ENCODE measurements at regions not wholly inside any gene's neighbourhood (a gene's known extent, or its start where the extent isn't known, plus 50 kb on each side); places are given as distances from the start of the nearest gene placed in this dataset.

DNA sequence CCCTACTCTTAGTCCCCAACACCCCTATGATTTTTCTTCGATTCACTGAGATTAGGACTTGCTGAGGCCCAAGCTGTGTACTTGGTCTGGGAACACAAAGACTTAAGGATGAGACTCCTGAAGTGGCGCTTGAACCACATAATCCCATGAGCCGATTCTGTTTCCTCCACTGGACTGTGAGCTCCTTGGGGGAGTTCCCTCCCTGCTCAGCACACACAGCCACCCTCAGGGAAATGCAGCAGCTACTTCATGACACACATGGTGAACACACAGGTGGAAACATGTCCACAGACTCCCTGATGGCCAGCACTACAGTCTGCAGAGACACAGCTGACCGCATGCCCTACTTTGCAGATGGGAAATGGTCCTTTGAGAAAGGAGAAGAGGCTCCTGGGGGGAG lies 101.1 kb downstream of the C5orf15 start:
- Histone ChIP-seq H3K36me3 (no peaks in the 10 kb centered on the region), H3K27me3 (no peaks in the 10 kb centered on the region), H3K4me3 (no peak overlapping the region), H3K27ac (no peak overlapping the region), H3K9me3 (no peaks in the 10 kb centered on the region), H3K4me1 (peaks cover 3% of the 10 kb centered on the region)
- DNase-seq = peak; percentile 31
- no peak for ATAC-seq
- intact Hi-C loops (cut with DNase I) = no loop called here
- TF ChIP-seq, protein P1, sequence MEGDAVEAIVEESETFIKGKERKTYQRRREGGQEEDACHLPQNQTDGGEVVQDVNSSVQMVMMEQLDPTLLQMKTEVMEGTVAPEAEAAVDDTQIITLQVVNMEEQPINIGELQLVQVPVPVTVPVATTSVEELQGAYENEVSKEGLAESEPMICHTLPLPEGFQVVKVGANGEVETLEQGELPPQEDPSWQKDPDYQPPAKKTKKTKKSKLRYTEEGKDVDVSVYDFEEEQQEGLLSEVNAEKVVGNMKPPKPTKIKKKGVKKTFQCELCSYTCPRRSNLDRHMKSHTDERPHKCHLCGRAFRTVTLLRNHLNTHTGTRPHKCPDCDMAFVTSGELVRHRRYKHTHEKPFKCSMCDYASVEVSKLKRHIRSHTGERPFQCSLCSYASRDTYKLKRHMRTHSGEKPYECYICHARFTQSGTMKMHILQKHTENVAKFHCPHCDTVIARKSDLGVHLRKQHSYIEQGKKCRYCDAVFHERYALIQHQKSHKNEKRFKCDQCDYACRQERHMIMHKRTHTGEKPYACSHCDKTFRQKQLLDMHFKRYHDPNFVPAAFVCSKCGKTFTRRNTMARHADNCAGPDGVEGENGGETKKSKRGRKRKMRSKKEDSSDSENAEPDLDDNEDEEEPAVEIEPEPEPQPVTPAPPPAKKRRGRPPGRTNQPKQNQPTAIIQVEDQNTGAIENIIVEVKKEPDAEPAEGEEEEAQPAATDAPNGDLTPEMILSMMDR (IDR thresholded peaks at IDR 0.05) = no peak

DNA sequence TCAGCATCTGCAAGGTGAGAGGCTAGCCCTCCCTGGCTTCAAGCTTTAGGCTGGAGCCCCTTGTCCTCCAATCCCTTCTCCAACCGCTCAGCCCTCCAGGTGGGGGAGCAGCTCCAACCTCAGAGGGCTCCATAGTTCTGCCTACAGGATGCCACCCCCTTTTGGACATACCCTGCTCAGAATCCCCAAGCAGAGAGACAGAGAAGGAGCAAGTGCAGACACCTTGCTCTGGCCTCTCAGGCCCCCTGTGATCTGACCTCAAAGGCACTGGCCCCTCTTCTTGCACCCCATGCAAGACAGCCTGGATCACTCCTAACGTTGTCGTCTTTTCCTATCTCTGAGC lies 101.6 kb downstream of the C5orf15 start:
- no peaks in the 10 kb centered on the region for H3K9me3 ChIP-seq
- H3K36me3 ChIP-seq = no peaks in the 10 kb centered on the region
- H3K4me1 ChIP-seq = peaks cover 3% of the 10 kb centered on the region
- H3K27ac ChIP-seq = no peak overlapping the region
- H3K27me3 ChIP-seq = no peaks in the 10 kb centered on the region
- H3K4me3 ChIP-seq = no peak overlapping the region
- DNase-seq = peak; percentile 29
- intact Hi-C loops (cut with DNase I) = no loop called here
- peak; percentile 5 for ATAC-seq
- TF ChIP-seq, protein P1 (IDR thresholded peaks at IDR 0.05) = no peak

DNA sequence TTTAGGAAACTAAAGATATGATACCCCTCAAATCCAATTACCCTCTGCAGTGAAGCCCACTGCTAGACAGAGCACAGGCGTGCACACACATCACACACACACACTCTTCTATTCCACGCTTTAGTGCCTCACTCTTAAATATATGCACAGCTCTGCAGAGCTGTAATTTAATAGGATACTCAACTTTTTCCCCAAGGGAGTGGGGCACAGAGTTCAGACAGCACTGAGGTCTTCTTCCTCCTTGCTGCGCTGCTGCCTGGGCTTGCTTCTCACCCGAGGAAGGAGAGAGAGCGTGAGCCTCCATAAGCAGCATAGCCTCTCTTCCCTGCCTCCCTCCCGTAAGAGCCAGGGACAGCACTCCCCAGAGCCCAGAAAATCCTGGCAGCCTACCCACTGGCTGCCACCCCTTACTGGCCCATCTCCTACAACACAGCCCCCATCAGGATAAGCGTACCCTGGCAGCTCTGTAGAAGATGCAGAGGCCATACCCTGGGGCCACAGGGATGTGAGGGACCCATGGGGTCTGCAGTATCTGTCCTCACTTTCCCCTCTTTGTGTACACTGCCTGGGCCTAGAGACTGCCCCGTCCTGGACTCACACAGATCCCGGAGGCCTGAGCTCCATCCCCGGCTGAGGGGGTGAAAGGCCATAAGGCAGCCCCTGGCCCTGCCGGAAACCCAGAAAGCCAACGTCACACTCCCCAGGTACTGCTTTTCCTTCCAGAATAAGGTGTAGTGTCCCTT lies 102.1 kb downstream of the C5orf15 start:
- Histone ChIP-seq H3K36me3 (no peaks in the 10 kb centered on the region), H3K4me1 (peaks cover 3% of the 10 kb centered on the region), H3K9me3 (no peaks in the 10 kb centered on the region), H3K4me3 (no peak overlapping the region), H3K27ac (no peak overlapping the region), H3K27me3 (no peaks in the 10 kb centered on the region)
- intact Hi-C loops (cut with DNase I) = no loop called here
- ATAC-seq (no peak), DNase-seq (peak; percentile 28)
- TF ChIP-seq, protein P1 (IDR thresholded peaks at IDR 0.05) = no peak

DNA sequence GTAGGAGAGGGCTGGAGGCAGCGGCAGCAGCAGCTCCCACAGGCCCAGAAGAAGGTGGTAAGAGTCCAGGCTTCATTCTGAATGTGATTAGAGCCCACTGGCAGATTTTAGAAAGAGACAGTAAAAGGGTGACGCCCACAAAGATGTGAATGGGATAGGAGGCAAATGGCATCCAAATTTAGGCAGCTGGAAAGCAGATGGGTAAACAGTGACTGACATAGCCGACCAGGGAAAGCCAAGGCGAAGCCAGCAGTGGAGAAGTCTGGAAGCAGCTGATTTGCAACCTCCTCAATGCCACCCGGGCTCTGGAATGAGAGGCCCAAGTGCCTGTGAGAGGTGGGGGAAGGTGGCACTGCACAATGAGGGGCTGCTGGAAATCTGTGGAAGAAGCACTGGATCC lies 103.3 kb downstream of the C5orf15 start:
- Histone ChIP-seq H3K27ac (no peak overlapping the region), H3K4me3 (no peak overlapping the region), H3K36me3 (no peaks in the 10 kb centered on the region), H3K9me3 (no peaks in the 10 kb centered on the region), H3K4me1 (peaks cover 3% of the 10 kb centered on the region), H3K27me3 (no peaks in the 10 kb centered on the region)
- TF ChIP-seq, protein P1 (IDR thresholded peaks at IDR 0.05) = no peak
- intact Hi-C loops (cut with DNase I) = no loop called here
- no peak for ATAC-seq
- peak; percentile 53 for DNase-seq

DNA sequence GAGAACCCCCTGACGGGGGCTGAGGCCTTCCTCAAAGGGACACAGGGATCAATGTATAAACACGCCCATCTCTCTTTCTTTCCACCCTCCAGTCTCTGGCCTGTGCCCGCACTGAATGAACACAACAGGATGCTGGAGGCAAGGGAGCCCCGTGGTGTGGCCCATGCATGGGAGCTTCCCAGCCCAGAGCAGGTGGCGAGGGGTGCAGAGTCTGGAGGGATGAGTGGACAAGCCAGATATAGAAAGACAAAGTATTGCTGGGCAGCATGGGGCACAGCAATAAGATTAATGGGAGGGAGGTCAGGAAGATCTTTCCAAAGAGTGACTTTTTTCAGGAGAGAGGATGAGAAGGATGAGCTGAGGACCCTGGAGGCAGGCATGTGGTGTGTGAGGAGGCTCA lies 103.7 kb downstream of the C5orf15 start:
- DNase-seq (peak; percentile 17), ATAC-seq (no peak)
- intact Hi-C loops (cut with DNase I) = no loop called here

More for the DNA sequence above, 103.7 kb downstream of the C5orf15 start:
- H3K4me3 ChIP-seq = no peak overlapping the region
- H3K27me3 ChIP-seq = no peaks in the 10 kb centered on the region
- peaks cover 3% of the 10 kb centered on the region for H3K4me1 ChIP-seq
- no peaks in the 10 kb centered on the region for H3K36me3 ChIP-seq
- H3K27ac ChIP-seq = no peak overlapping the region
- TF ChIP-seq, protein P1 (IDR thresholded peaks at IDR 0.05) = no peak
- no peaks in the 10 kb centered on the region for H3K9me3 ChIP-seq

Measured in upper lobe of right lung (tissue), 1 donor.